ENCODE measurements at regions not wholly inside any gene's neighbourhood (a gene's known extent, or its start where the extent isn't known, plus 50 kb on each side); places are given as distances from the start of the nearest gene placed in this dataset.

GRCh38 chr22:25377699-25378098, 158.3 kb downstream of the CRYBB2 start:
- Mint-ChIP-seq H3K27ac (ENCODE audit: low read depth, unreplicated experiment) (no peak overlapping the region), H3K4me3 (ENCODE audit: unreplicated experiment) (no peak overlapping the region), H3K4me1 (ENCODE audit: insufficient read depth, unreplicated experiment) (no peaks in the 10 kb centered on the region), H3K27me3 (ENCODE audit: insufficient read depth, unreplicated experiment) (no peaks in the 10 kb centered on the region), H3K36me3 (ENCODE audit: insufficient read depth, unreplicated experiment) (peaks cover 35% of the 10 kb centered on the region), H3K9me3 (ENCODE audit: unreplicated experiment) (no peaks in the 10 kb centered on the region)
- TF ChIP-seq CTCF (IDR thresholded peaks at IDR 0.05; ENCODE audit: unreplicated experiment) = no peak
- ChIA-PET POLR2A (no interaction called here), CTCF (interaction anchor here (0.6 to 2.1 kb wide), 2 partner anchors 16 to 33 kb away, joined by 3 to 12 read pairs; no protein-coding TSS in a partner anchor)
- intact Hi-C loops (cut with micrococcal nuclease) = no loop called here
- no peak for DNase-seq (ENCODE audit: unreplicated experiment)
- BruUV-seq (replicated peaks) = no TSS peak

DNA sequence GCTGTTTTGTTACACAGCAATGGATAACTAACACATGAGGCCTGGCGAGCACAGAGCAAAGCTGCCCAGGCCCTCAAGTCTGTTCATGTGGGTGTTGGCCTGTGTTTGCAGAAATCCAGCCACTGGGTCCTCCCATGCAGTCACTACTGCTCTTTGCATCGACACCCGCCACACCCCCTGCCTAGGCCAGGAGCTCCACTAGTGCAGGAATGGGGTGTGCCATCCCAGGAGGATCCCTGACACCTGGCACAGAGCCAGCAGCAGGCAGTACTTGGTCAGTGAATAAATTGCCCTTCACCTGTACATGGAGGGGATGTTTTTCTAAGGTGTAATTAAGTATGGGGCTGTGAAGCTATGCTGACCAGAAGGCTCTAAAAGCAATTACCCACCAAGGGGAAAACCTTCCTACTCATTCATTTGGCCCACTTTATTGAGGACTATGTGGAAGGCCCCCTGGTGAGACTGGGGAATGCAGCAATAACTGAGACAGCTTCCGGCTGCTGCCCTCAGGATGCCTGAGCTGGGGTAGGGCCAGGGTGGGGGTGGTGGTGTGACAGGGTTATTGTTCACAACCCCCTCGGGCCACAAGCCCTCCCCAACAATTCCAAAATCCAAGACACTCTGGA, 160.8 kb downstream of the CRYBB2 start:
- H3K27ac Mint-ChIP-seq (ENCODE audit: low read depth, unreplicated experiment) = no peak overlapping the region
- TF ChIP-seq CTCF (IDR thresholded peaks at IDR 0.05; ENCODE audit: unreplicated experiment) = no peak
- no peaks in the 10 kb centered on the region for H3K9me3 Mint-ChIP-seq (ENCODE audit: unreplicated experiment)
- no peak overlapping the region for H3K4me3 Mint-ChIP-seq (ENCODE audit: unreplicated experiment)
- no TSS peak for BruUV-seq (replicated peaks)
- no peaks in the 10 kb centered on the region for H3K4me1 Mint-ChIP-seq (ENCODE audit: insufficient read depth, unreplicated experiment)
- DNase-seq (ENCODE audit: unreplicated experiment) = no peak
- H3K27me3 Mint-ChIP-seq (ENCODE audit: insufficient read depth, unreplicated experiment) = no peaks in the 10 kb centered on the region
- ChIA-PET POLR2A (interaction anchor here (0.6 to 0.7 kb wide), 2 partner anchors 19 to 291 kb away, joined by 3 to 4 read pairs; no protein-coding TSS in a partner anchor), CTCF (interaction anchor here (0.6 to 2.1 kb wide), 4 partner anchors 17 to 163 kb away, joined by 4 to 15 read pairs (median 4); no protein-coding TSS in a partner anchor)
- intact Hi-C loops (cut with micrococcal nuclease) = no loop called here
- H3K36me3 Mint-ChIP-seq (ENCODE audit: insufficient read depth, unreplicated experiment) = peaks cover 28% of the 10 kb centered on the region

- Mint-ChIP-seq H3K27ac (ENCODE audit: low read depth, unreplicated experiment) (no peak overlapping the region), H3K4me3 (ENCODE audit: unreplicated experiment) (no peak overlapping the region), H3K36me3 (ENCODE audit: insufficient read depth, unreplicated experiment) (peaks cover 16% of the 10 kb centered on the region), H3K9me3 (ENCODE audit: unreplicated experiment) (no peaks in the 10 kb centered on the region), H3K27me3 (ENCODE audit: insufficient read depth, unreplicated experiment) (no peaks in the 10 kb centered on the region), H3K4me1 (ENCODE audit: insufficient read depth, unreplicated experiment) (no peaks in the 10 kb centered on the region)
- no TSS peak for BruUV-seq (replicated peaks)
- CTCF ChIA-PET = interaction anchor here (0.7 kb wide), 1 partner anchor 13 kb away, joined by 3 read pairs; no protein-coding TSS in a partner anchor
- intact Hi-C loops (cut with micrococcal nuclease) = no loop called here
- POLR2A ChIA-PET = interaction anchor here (0.7 kb wide), 1 partner anchor 21 kb away, joined by 3 read pairs; no protein-coding TSS in a partner anchor
- peak; percentile 8 for DNase-seq (ENCODE audit: unreplicated experiment)
- no peak for TF ChIP-seq CTCF (IDR thresholded peaks at IDR 0.05; ENCODE audit: unreplicated experiment)
These were observed 163.3 kb downstream of the CRYBB2 start for GRCh38 chr22:25382762-25383161.

DNA sequence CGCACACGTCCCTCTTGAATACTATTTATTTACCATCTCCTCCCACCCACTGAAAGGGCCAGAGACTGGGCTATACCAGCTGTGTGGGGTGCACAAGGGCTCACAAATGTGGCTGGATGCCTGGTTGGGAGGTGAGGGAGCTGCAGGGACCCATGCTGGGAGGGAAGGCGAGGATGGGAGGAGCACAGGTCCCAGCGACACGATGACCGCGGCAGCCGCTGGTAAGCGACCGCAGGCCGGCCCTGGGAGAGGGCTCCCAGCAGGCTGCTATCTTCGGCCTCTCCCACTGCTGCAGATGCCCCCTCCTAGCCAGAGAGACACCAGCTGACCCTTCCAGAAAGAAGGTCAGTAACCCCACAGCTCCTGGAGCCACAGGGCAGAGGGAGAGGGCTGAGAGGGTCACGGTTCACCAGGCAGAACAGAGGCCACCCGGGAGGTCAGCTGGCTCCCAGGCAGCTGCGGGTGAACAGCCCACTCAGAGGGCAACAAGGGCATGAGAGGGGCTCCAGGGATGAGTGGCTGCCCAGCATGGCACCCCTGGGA, 163.9 kb downstream of the CRYBB2 start:
- intact Hi-C loops (cut with micrococcal nuclease) = no loop called here
- H3K27ac Mint-ChIP-seq (ENCODE audit: low read depth, unreplicated experiment) = no peak overlapping the region
- no peaks in the 10 kb centered on the region for H3K4me1 Mint-ChIP-seq (ENCODE audit: insufficient read depth, unreplicated experiment)
- DNase-seq (ENCODE audit: unreplicated experiment) = no peak
- ChIA-PET POLR2A (interaction anchor here (0.7 kb wide), 1 partner anchor 20 kb away, joined by 3 read pairs; no protein-coding TSS in a partner anchor), CTCF (interaction anchor here (0.7 to 1.3 kb wide), 2 partner anchors 12 to 20 kb away, joined by 3 to 5 read pairs; no protein-coding TSS in a partner anchor)
- TF ChIP-seq CTCF (IDR thresholded peaks at IDR 0.05; ENCODE audit: unreplicated experiment) = no peak
- no TSS peak for BruUV-seq (replicated peaks)
- H3K4me3 Mint-ChIP-seq (ENCODE audit: unreplicated experiment) = no peak overlapping the region
- H3K9me3 Mint-ChIP-seq (ENCODE audit: unreplicated experiment) = no peaks in the 10 kb centered on the region
- no peaks in the 10 kb centered on the region for H3K27me3 Mint-ChIP-seq (ENCODE audit: insufficient read depth, unreplicated experiment)
- H3K36me3 Mint-ChIP-seq (ENCODE audit: insufficient read depth, unreplicated experiment) = peaks cover 15% of the 10 kb centered on the region

All from MCF 10A (cell line).